GM12892 (cell line): ENCODE measurements at regions not wholly inside any gene's neighbourhood (a gene's known extent, or its start where the extent isn't known, plus 50 kb on each side); places are given as distances from the start of the nearest gene placed in this dataset.

Experiments
- POLR2A ChIP-seq: IDR thresholded peaks from 2 replicates; pipeline ENCODE4 v1.6.1; 2011; ENCODE audit warnings: low read depth, low read length, control low read depth
- POLR2AphosphoS5 ChIP-seq: IDR thresholded peaks from 2 replicates; pipeline ENCODE4 v1.6.1; 2011; ENCODE audit warnings: low read depth, low read length, control low read depth

DNA sequence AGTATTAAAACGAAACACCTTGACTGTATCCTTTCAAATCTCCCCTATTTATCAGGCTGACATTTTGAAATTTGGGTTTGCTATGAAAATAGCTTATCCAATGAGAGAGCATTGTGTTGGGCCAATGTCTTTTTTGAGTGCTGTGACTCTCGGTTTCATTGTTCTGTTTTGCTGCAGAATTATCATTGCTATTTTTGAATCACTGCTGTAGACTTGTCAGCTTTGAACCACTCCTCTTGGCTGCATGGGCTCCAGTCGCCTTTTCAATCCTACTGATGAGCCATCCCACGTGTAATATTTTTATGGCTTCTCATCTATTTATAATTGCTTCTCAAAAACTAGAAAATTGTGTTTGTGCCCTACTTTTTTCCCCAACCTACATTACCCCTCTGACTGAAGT lies 322.8 kb downstream of the LNPK start:
- no peak for TF ChIP-seq POLR2AphosphoS5
- no peak for TF ChIP-seq POLR2A
